ENCODE measurements at regions not wholly inside any gene's neighbourhood (a gene's known extent, or its start where the extent isn't known, plus 50 kb on each side); places are given as distances from the start of the nearest gene placed in this dataset.
"Not testable (repeated sequence)": the region's sequence is repeated elsewhere in the genome, so short reads cannot be mapped to it uniquely, and the experiment has no call there.

GRCh38 chr2:53252115-53252514, 515.5 kb upstream of the CHAC2 start:
- peak; percentile 57 for DNase-seq

DNA sequence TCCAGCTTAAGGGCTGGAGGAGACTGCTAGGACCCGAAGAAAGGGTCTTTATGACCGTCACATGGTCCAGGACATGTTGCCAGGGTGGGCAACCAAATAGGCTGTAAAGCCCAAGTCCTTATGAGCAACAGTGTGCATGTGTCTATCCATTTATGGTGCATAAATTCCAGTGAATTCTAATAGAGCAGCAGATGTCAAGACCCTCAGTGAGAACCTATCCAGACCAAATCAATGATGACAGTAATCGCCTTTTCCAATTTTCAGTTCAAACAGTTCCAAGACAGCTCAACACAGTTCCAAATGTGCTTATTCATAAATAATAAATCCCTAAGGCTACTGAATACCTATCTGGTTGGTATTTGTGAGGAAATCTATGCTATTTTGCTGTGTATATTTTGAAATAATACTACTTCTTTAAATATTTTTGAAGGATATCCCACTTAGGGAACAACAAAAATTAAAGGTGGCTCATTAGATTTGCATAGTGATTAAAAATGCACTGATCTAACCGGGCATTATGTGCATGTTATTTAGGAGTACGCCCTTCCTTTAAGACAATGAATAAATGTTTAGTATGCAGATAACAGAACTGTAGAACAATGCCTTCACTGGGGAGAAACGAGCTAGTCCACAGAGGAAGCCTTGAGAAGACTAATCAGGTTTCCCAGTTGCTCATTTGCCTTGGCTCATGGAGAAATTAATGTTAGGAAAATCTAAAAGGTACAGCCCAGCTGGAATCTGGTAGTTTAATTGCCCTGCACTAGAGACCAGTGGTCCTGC, 519.5 kb upstream of the CHAC2 start:
- DNase-seq = no peak

GRCh38 chr2:53243430-53243829, 524.2 kb upstream of the CHAC2 start:
- DNase-seq = no peak

- no peak for DNase-seq
Measured at GRCh38 chr2:53242090-53242489, 525.5 kb upstream of the CHAC2 start.

- DNase-seq = peak; percentile 6
Measured at GRCh38 chr2:53235836-53236582, 531.6 kb upstream of the CHAC2 start.

GRCh38 chr2:53234548-53234903, 533.1 kb upstream of the CHAC2 start:
- no peak for DNase-seq

GRCh38 chr2:53233759-53234547, 533.7 kb upstream of the CHAC2 start:
- DNase-seq = peak; percentile 34

DNA sequence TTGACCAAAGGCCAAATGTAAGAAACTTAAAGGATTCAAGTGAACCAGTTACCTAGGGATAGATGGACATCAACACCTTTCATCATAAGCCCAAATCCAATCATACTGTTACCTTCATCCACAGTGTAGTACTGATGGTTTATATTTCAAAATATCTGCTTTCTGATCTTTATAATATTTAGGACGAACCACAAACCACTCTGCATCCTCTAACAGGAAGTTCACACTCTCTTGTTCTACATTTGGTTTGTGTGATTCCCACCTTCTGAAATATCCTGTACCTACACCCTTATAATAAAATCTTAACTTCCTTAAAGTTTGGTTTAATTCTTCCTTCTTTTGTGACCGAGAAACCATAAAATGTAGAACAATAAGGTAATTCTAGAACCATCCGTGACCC, 535.7 kb upstream of the CHAC2 start:
- no peak for DNase-seq

GRCh38 chr2:53230691-53231090, 536.9 kb upstream of the CHAC2 start:
- DNase-seq = no peak

DNA sequence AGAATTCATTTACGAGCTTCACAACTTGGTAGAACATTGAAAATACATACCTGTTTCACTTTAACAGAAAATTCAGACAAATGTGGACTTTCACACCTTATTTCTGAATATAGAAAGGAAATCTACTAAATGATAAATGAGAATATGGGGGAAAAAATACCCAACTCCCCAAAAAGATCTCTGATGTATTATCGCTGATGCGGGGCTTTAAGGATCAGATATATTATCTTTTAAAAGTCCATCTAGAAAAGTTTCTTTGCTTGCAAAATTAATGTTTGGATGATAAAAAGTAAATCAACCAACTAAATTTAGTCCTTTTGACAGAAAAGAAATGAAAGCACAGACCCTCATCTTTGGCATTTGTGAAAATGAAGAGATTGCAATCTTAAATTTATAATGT, 540.1 kb upstream of the CHAC2 start:
- no peak for DNase-seq

DNA sequence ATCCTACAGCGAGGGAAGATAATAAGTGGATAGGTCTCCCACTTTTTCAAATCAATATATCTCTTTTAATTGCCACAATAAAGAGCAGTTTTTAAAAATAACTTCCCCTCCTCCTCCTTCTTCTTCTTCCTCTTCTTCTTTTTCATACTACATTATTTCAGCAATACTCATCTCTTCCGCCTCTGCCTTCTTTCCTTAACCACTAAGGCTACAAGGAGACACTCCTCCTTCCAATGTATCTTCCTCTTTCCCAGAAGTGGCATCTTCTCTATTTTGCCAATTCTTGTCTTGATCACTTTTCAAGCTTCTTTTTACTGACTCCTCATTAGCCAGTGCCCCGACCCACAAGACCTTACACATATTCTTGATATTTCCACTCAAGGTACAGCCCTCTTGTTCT, 546.6 kb upstream of the CHAC2 start:
- DNase-seq = no peak

GRCh38 chr2:53217250-53217649, 550.4 kb upstream of the CHAC2 start:
- DNase-seq = no peak

GRCh38 chr2:53216805-53217204, 550.8 kb upstream of the CHAC2 start:
- DNase-seq = no peak

GRCh38 chr2:53212576-53212975, 555.0 kb upstream of the CHAC2 start:
- DNase-seq = no peak

- no peak for DNase-seq
Measured at GRCh38 chr2:53211201-53211774, 556.3 kb upstream of the CHAC2 start.

GRCh38 chr2:53210538-53210937, 557.1 kb upstream of the CHAC2 start:
- DNase-seq = no peak

DNA sequence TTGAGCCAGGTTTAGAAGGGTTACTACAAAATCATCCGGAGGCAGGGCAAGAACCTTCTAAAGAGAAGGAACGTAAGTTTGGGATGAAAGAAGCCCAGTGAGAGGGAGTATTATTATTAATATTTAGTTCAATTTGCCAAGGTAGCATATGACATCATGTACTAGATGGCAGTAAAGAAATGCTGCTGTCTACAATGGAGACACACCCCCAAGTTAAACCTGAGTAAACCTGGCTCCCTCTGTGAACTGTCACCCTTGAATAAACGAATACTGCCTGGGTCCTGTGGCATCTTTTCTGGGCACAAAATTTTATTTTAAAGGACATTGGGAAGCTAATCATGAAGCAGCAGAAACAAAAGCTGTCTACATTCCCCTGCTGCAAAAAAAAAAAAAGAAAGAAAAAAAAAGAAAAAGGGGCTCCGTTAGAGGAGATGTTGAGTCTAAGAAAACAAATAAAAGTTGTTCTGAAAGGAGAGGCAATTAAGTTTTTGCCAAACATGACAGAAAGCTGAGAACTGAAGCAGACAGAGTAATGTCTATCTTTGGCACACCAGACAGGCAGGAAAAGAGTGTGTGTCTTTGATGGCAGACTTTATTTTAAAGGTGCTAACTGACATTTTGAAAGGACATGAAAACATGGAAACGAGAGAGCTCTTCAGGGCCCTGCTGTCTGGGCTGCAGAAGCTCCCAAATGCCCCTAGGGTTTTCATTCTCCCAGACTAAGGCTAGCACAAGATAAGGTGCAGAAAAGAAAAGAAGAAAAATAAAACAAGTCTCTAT, 557.7 kb upstream of the CHAC2 start:
- DNase-seq = no peak

GRCh38 chr2:53208815-53209214, 558.8 kb upstream of the CHAC2 start:
- no peak for DNase-seq

- DNase-seq = not testable (repeated sequence)
Measured at GRCh38 chr2:53206226-53206625, 561.4 kb upstream of the CHAC2 start.

DNA sequence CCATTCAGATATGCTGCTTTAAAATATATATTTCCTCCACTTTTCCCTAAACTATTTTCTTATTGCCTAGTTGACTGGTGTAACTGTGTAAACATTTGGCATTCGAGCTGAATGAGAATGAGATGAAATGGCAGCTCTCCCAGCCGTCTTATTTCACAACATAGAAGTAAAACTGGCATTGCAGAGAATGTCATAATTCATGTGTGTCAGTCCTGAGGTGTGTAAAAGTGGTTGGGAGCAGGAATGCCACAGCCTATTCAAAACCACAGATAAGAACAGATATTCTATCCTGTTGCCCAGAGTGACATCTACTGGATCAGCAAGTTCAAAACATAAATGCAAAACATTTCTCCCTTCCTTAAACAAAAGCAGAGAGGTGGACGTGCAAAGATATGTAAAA, 565.5 kb upstream of the CHAC2 start:
- DNase-seq = peak; percentile 57

GRCh38 chr2:53200072-53200471, 567.5 kb upstream of the CHAC2 start:
- DNase-seq = no peak

- DNase-seq = no peak
Measured at GRCh38 chr2:53188851-53189510, 578.6 kb upstream of the CHAC2 start.
